IPS-NIHi7 (cell line): ENCODE measurements at regions not wholly inside any gene's neighbourhood (a gene's known extent, or its start where the extent isn't known, plus 50 kb on each side); places are given as distances from the start of the nearest gene placed in this dataset.
"Not testable (repeated sequence)": the region's sequence is repeated elsewhere in the genome, so short reads cannot be mapped to it uniquely, and the experiment has no call there.

Experiments
- DNase-seq: peaks from one replicate; pipeline ENCODE4 v3.0.0; 2012; ENCODE audit warnings: mixed read lengths; ENCODE audit errors: extremely low spot score

GRCh38 chr2:154507186-154507585 is 191.3 kb upstream of the KCNJ3 start:
- peak; percentile 29 for DNase-seq

- no peak for DNase-seq
Observed at GRCh38 chr2:154518872-154519271, 179.6 kb upstream of the KCNJ3 start.

GRCh38 chr2:154520951-154521350 is 177.5 kb upstream of the KCNJ3 start:
- DNase-seq, result not testable (repeated sequence)

GRCh38 chr2:154526234-154526633 is 172.3 kb upstream of the KCNJ3 start:
- DNase-seq, result no peak

DNA sequence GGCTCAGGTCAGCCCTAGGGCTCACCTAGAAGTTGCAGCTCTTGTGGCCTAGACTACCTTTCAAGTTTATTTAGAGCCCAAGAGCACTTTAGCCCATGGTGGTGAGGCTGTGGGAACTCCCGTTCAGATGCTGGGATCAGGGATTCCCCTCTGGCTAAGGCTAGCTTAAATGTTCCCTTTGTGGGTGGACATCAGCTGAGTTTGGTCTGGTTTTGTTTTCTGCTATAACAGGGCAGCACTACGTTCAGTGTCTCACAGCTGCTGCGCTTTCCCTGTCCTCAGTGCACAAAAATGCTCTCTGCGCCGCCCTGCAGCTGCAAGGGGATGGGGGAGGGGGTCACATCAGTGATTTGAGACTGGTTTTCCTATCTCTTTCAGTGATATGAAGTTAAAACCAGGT is 170.5 kb upstream of the KCNJ3 start:
- DNase-seq, result no peak

- no peak for DNase-seq
Observed at GRCh38 chr2:154532004-154532403, 166.5 kb upstream of the KCNJ3 start.

DNA sequence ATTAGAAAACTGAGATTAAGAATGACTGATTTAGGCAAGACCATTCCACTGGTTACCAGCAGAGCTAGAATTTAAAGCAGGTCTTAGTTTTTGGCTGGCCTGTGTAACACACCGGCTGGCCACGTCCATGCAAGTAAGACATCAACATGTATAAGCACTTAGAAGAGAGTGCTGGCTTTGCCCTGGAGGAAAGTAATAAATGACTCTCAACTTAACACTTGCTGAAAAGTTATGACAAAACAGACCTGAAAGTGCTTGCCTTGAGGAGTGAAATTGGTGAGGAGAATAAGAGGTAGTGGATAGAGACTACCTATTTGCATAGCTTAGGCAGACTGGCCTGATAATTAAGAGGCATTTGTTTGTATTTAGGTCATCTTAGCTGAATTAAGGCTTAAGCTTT is 165.7 kb upstream of the KCNJ3 start:
- DNase-seq, result no peak

DNA sequence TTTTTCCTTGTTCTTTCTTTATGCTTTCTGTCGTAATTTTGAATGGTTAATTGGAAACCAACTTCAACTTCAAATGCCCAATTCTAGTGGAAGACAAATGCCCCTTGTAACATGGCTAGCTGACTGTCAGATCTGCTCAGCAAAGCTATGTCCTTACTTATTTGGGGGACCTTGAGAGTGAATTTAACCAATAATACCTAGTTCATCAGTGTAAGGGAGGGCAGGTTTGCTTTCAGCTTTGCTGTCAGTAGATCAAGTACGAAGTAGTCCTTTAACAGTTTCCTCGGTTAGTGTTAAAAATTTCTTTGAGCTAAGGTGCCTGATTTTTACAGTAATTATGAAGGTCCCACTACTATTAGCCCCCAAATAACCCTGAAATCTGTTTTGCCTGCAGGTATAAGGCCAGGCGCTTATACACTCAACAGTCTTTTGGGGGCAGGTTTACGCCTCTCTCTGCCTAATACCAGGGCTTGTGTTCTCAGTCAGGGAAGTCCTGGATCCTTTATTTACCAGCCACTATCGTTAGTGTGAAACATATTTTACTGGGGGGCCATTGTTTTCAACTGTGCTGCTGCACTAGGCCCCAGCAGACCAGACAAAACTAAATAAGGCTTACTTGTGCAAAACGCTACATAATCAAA is 165.1 kb upstream of the KCNJ3 start:
- no peak for DNase-seq

DNA sequence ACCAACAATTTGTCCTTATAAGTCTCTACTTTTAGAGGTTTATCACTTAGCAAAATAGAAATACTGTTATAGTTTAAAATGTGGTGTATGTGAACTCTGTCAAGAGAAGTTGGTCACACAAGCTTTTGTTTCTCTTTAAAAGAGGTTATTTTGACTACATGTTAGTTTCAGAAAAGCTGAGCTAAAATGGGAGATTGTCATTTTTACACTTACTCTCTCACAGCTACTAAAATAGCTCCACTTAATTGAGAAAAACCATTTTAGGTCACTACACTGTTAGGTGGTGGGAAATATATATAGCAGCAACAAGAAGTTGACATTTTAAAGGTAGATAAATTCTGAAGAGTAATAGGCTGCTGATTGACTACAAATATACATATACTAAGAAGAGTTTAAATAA is 161.5 kb upstream of the KCNJ3 start:
- no peak for DNase-seq

- no peak for DNase-seq
Observed at GRCh38 chr2:154537843-154538450, 160.5 kb upstream of the KCNJ3 start.

GRCh38 chr2:154546341-154546740 is 152.2 kb upstream of the KCNJ3 start:
- DNase-seq, result no peak

DNA sequence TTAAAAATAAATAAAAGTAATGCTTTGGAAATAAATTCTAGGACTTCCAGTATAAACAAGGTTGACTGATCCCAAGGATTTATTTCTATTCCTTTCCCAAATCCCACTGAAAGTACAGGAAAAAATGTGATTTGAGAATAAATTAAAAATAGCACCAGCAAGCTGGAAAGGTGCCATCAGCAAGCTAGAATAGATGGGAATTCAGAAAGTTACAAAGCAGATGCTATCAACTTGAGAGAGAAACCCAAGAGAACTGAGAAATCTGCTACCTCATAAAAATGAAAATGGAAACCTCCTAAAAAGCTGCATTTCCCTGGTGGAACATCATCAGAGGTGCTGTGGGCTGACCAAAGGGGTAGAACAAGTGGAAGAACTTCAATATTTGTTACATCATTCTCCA is 148.6 kb upstream of the KCNJ3 start:
- no peak for DNase-seq

- no peak for DNase-seq
Observed at GRCh38 chr2:154551649-154552048, 146.8 kb upstream of the KCNJ3 start.

DNA sequence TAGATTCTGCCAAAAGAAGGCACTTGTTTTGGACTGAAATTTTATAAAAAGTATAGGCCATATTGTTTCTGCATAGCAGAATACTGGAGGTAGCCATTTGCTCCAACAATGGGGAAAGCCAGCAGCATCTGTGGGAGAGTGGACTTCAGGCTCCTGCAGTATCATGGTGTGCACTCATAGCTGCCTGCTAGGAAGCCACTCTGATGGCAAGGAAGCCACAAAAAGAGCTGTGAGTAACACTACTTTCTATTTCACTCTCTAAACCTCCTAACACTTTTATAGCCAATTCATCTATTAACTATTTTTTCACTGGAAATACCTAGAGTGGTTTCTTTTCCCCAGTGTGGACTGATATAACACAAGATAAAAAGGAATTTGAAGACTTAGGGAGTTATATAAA is 144.4 kb upstream of the KCNJ3 start:
- DNase-seq, result no peak

- no peak for DNase-seq
Observed at GRCh38 chr2:154555710-154556109, 142.8 kb upstream of the KCNJ3 start.

DNA sequence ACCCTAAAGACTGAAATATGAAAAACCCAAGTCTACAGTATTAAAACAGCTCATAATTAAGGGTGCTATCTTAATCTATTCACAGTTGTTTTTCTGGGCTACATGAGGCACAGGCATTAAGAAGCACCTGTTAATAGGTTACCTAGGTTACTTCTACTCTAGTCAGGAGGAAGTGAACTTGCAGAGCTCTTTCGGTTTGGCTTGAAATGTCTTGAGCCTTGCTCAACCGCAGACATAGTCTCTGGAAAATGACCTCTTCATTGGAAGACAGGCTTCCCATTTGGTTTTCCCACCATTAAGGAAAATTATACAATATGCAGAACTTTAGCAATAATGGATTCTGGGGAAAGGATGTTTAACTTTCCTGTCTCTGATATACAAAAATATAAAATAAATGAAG is 142.3 kb upstream of the KCNJ3 start:
- no peak for DNase-seq

DNA sequence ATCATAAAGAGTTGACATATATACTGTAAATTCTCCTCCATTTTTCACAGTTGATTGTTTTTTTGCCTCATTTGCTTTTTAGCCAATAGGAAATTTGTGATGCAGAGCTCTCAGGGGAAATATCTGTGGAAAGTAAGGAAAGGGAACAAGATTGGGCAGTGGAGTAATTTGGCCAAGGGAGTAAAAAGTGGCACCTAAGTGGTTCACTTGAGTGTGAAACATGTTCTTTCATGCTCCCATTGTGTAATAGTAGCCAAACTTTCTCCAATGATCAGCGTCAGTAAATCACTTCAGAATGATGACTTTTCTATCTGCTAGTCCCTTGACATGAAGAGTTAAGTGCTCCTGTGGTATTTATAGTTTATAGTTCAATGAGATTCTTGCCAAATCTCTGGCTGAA is 141.9 kb upstream of the KCNJ3 start:
- no peak for DNase-seq

- no peak for DNase-seq
Observed at GRCh38 chr2:154557906-154558305, 140.6 kb upstream of the KCNJ3 start.

DNA sequence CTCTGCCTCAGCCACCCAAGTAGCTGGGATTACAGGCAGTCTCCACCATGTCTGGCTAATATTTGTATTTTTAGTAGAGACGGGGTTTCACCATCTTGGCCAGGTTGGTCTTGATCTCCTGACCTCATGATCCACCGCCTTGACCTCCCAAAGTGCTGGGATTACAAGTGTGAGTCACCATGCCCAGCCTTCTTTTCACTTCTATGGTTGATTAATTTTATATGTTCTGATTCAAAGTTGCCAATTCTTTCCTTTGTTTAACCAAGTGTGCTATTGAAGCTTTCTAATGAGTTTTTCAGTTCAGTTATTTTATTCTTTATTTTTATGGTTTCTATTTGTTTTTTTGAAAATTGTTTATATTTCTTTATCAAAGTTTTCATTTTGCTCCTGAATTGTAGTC is 133.1 kb upstream of the KCNJ3 start:
- DNase-seq, result no peak

GRCh38 chr2:154568413-154568812 is 130.1 kb upstream of the KCNJ3 start:
- DNase-seq, result peak; percentile 21

GRCh38 chr2:154570501-154570900 is 128.0 kb upstream of the KCNJ3 start:
- no peak for DNase-seq

DNA sequence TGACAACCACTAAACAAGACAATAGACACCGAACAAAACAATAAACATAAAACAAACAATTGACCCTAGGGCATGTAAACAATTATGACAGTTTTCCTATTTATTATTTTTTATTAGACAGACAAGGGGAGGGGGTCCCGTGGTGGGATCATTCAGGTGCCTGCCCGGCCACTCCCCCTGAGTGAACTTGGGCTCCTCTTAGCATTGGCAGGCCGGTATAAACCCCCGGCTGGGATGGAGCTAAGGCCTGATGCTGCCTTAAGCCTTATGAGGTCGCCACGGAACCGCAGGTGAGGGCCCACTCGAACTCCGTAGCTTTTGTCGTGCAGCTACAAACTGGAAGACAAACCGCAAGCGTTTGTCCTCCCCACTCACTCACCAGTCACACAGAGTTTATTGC is 121.8 kb upstream of the KCNJ3 start:
- DNase-seq, result not testable (repeated sequence)

- DNase-seq, result no peak
Observed at GRCh38 chr2:154577390-154577789, 121.1 kb upstream of the KCNJ3 start.

GRCh38 chr2:154580767-154581166 is 117.7 kb upstream of the KCNJ3 start:
- DNase-seq, result no peak
